ENCODE measurements at regions not wholly inside any gene's neighbourhood (a gene's known extent, or its start where the extent isn't known, plus 50 kb on each side); places are given as distances from the start of the nearest gene placed in this dataset.

DNA sequence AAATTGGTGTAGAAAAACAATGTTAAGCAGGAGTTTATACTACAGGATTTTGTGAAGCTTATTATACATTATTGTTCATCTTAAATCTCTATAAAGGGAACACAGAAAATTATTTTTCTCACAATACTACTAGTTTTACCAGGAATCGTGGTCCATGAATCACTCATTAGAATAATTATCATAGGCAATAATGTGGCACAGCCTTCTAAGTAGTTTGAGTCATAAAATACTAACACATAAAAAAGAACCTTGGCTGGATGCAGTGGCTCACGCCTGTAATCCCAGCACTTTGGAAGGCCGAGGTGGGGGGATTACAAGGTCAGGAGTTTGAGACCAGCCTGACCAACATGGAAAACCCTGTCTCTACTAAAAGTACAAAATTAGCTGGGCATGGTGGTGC lies 393.1 kb upstream of the ZNF717 start:
- TF ChIP-seq TAF1 (IDR thresholded peaks at IDR 0.05; ENCODE audit: borderline replicate concordance, insufficient read depth, low read length), result no peak
- TF ChIP-seq SIN3A (IDR thresholded peaks at IDR 0.05; ENCODE audit: borderline replicate concordance, insufficient read depth, low read length), result no peak
- TF ChIP-seq, protein P1, sequence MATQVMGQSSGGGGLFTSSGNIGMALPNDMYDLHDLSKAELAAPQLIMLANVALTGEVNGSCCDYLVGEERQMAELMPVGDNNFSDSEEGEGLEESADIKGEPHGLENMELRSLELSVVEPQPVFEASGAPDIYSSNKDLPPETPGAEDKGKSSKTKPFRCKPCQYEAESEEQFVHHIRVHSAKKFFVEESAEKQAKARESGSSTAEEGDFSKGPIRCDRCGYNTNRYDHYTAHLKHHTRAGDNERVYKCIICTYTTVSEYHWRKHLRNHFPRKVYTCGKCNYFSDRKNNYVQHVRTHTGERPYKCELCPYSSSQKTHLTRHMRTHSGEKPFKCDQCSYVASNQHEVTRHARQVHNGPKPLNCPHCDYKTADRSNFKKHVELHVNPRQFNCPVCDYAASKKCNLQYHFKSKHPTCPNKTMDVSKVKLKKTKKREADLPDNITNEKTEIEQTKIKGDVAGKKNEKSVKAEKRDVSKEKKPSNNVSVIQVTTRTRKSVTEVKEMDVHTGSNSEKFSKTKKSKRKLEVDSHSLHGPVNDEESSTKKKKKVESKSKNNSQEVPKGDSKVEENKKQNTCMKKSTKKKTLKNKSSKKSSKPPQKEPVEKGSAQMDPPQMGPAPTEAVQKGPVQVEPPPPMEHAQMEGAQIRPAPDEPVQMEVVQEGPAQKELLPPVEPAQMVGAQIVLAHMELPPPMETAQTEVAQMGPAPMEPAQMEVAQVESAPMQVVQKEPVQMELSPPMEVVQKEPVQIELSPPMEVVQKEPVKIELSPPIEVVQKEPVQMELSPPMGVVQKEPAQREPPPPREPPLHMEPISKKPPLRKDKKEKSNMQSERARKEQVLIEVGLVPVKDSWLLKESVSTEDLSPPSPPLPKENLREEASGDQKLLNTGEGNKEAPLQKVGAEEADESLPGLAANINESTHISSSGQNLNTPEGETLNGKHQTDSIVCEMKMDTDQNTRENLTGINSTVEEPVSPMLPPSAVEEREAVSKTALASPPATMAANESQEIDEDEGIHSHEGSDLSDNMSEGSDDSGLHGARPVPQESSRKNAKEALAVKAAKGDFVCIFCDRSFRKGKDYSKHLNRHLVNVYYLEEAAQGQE (IDR thresholded peaks at IDR 0.05; ENCODE audit: insufficient read depth in 1 of 2, low read depth in 2 of 2, low read length in 2 of 2), result no peak
- TF ChIP-seq POLR2AphosphoS5 (IDR thresholded peaks at IDR 0.05; ENCODE audit: low read depth, low read length), result no peak
